ENCODE measurements at regions not wholly inside any gene's neighbourhood (a gene's known extent, or its start where the extent isn't known, plus 50 kb on each side); places are given as distances from the start of the nearest gene placed in this dataset.

DNA sequence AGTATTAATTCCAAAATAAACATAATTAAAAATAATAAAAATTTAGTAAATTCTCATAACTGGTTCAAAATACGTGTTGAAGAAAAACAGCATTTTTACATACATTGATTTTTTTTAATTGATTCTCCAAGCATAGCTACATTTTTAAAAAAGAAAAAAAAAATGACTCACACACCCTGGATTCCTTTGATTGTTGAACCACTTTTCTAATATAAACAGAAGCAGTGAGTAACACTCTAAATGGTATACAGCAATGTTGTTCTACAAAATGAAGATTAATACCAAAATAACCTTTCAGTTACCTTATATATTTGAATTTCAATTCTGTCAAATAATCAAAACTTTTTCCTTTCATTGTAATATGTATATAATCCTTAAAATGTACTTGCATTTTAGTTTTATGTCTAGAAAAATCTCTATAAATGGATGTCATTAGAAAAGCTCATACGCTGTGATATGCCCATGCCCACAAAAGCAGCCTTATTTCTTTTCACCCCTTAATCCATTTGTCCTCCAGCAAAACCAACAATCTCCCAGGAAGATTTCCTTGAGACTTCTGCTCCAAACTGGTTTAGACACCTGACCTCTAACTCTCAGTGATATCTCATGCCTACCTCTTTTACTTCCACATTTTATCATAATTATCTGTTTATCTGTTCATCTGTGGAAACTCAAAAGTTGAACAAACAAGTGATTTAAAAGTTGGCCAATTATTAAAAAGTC is 246.4 kb upstream of the NR5A2 start:
- Mint-ChIP-seq H3K27me3 (ENCODE audit: unreplicated experiment) (no peaks in the 10 kb centered on the region), H3K4me3 (ENCODE audit: unreplicated experiment) (no peak overlapping the region)

DNA sequence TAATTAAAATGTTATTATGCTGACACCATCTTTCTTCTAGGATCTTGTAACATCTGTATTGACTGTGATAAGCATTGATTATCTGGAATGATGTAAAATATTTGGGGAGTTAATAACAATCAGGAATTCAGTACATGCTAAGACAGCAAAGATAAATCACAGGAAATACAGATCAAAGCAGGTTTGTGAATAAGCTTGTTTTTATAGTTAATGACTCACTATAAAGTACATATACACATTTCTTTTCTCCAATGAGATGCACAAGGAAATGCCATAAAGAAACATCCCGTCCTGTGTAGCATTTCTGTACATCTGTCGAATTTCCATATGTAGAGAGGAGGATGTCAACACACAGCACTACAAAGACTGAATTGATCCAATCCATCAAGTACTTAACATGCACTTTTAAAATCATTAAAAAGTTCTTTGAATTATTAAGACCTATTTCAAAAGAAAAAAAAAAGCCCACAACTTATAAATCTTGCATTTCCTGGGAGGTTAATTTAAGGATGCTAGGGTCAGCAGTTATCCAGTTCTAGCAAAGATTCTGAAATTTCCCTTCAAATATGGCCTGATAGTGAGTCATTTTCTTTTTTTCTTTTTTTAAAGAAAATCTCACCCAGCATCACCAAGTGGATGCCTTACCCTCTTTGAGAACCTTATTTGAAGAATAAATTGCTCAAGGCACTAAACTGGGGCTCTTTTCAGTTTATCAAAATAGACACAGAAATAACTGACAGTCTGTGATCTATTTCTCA is 243.2 kb upstream of the NR5A2 start:
- TF ChIP-seq, protein P1, sequence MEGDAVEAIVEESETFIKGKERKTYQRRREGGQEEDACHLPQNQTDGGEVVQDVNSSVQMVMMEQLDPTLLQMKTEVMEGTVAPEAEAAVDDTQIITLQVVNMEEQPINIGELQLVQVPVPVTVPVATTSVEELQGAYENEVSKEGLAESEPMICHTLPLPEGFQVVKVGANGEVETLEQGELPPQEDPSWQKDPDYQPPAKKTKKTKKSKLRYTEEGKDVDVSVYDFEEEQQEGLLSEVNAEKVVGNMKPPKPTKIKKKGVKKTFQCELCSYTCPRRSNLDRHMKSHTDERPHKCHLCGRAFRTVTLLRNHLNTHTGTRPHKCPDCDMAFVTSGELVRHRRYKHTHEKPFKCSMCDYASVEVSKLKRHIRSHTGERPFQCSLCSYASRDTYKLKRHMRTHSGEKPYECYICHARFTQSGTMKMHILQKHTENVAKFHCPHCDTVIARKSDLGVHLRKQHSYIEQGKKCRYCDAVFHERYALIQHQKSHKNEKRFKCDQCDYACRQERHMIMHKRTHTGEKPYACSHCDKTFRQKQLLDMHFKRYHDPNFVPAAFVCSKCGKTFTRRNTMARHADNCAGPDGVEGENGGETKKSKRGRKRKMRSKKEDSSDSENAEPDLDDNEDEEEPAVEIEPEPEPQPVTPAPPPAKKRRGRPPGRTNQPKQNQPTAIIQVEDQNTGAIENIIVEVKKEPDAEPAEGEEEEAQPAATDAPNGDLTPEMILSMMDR (IDR thresholded peaks at IDR 0.05), result no peak
- DNase-seq (ENCODE audit: extremely low spot score, unreplicated experiment), result no peak
- Mint-ChIP-seq H3K27me3 (ENCODE audit: unreplicated experiment) (no peaks in the 10 kb centered on the region), H3K27ac (ENCODE audit: unreplicated experiment) (no peak overlapping the region), H3K9me3 (ENCODE audit: unreplicated experiment) (no peaks in the 10 kb centered on the region), H3K4me1 (ENCODE audit: unreplicated experiment) (peaks cover 8% of the 10 kb centered on the region), H3K4me3 (ENCODE audit: unreplicated experiment) (no peak overlapping the region), H3K36me3 (ENCODE audit: unreplicated experiment) (no peaks in the 10 kb centered on the region)

More for the DNA sequence above, 246.4 kb upstream of the NR5A2 start:
- no peaks in the 10 kb centered on the region for H3K36me3 Mint-ChIP-seq (ENCODE audit: unreplicated experiment)
- H3K4me1 Mint-ChIP-seq (ENCODE audit: unreplicated experiment), result no peaks in the 10 kb centered on the region
- H3K9me3 Mint-ChIP-seq (ENCODE audit: unreplicated experiment), result no peaks in the 10 kb centered on the region
- no peak overlapping the region for H3K27ac Mint-ChIP-seq (ENCODE audit: unreplicated experiment)
- no peak for DNase-seq (ENCODE audit: extremely low spot score, unreplicated experiment)
- TF ChIP-seq, protein P1 (IDR thresholded peaks at IDR 0.05), result no peak

DNA sequence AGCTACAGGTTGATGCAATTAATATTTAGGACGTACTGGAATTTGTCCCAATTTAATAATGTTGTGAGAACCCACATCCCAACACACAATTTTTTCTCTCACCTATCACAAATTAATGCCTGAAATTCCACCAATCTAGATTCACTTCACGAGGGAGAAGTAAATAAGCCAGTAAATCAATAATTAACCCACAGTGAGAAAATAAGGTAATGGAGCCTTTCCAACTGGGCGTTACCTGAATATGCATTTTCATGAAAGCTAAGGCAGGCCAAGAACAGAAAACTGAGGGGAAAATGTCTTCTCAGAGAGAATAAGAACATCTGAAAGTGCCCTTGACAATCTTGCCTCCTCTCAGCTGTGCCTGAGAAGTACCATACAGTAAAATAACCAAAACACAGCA is 240.8 kb upstream of the NR5A2 start:
- TF ChIP-seq, protein P1 (IDR thresholded peaks at IDR 0.05), result no peak
- no peaks in the 10 kb centered on the region for H3K9me3 Mint-ChIP-seq (ENCODE audit: unreplicated experiment)

DNA sequence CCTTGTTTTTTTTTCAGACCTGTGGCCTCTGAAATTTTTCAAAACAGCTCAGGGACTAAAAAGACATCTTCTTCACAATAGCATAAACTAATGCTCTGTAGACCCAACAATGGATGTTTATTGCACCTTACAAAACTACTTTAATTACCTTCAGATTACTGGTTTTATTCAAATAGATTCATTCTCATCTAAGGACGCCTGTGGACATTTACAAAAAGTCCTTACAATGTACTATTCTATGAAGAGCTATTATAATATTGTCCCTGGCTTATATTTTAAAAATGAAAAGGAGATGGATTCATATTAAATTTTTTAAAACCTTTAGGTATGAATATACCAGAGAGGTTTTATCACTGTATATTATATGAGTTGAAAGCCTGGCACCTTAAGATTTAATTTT is 238.4 kb upstream of the NR5A2 start:
- Mint-ChIP-seq H3K27me3 (ENCODE audit: unreplicated experiment) (no peaks in the 10 kb centered on the region), H3K36me3 (ENCODE audit: unreplicated experiment) (peaks cover 2% of the 10 kb centered on the region), H3K27ac (ENCODE audit: unreplicated experiment) (no peak overlapping the region), H3K9me3 (ENCODE audit: unreplicated experiment) (no peaks in the 10 kb centered on the region), H3K4me3 (ENCODE audit: unreplicated experiment) (no peak overlapping the region), H3K4me1 (ENCODE audit: unreplicated experiment) (peaks cover 8% of the 10 kb centered on the region)
- TF ChIP-seq, protein P1 (IDR thresholded peaks at IDR 0.05), result no peak
- DNase-seq (ENCODE audit: extremely low spot score, unreplicated experiment), result no peak

More for the DNA sequence above, 240.8 kb upstream of the NR5A2 start:
- Mint-ChIP-seq H3K4me1 (ENCODE audit: unreplicated experiment) (peaks cover 8% of the 10 kb centered on the region), H3K27me3 (ENCODE audit: unreplicated experiment) (no peaks in the 10 kb centered on the region), H3K36me3 (ENCODE audit: unreplicated experiment) (peaks cover 2% of the 10 kb centered on the region), H3K4me3 (ENCODE audit: unreplicated experiment) (no peak overlapping the region), H3K27ac (ENCODE audit: unreplicated experiment) (no peak overlapping the region)
- DNase-seq (ENCODE audit: extremely low spot score, unreplicated experiment), result no peak

DNA sequence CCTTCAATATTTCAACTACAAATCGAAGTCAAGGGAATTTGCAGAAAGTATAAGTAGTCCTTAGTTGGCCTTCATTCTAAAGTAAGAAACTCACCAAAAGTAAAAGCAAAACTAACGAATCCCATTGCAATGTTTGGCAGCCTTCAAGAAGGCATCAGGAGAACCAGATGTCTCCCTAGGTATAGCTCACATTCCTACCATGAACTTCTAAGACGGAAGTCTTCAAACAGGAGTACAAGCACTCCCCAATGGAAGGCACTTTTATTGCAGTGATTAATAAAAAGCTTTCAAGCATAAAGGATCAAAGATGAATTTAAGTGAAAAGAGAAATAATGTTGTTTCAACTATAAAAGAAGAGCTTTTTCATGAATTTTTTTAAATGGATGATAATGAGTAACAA is 236.0 kb upstream of the NR5A2 start:
- H3K9me3 Mint-ChIP-seq (ENCODE audit: unreplicated experiment), result peaks cover 3% of the 10 kb centered on the region
- H3K27ac Mint-ChIP-seq (ENCODE audit: unreplicated experiment), result no peak overlapping the region
- no peaks in the 10 kb centered on the region for H3K27me3 Mint-ChIP-seq (ENCODE audit: unreplicated experiment)
- no peak overlapping the region for H3K4me3 Mint-ChIP-seq (ENCODE audit: unreplicated experiment)
- TF ChIP-seq, protein P1 (IDR thresholded peaks at IDR 0.05), result no peak
- H3K36me3 Mint-ChIP-seq (ENCODE audit: unreplicated experiment), result peaks cover 2% of the 10 kb centered on the region
- H3K4me1 Mint-ChIP-seq (ENCODE audit: unreplicated experiment), result peaks cover 8% of the 10 kb centered on the region
- no peak for DNase-seq (ENCODE audit: extremely low spot score, unreplicated experiment)
